Panc1 (cell line): ENCODE measurements at regions not wholly inside any gene's neighbourhood (a gene's known extent, or its start where the extent isn't known, plus 50 kb on each side); places are given as distances from the start of the nearest gene placed in this dataset.

ENCODE experiments used
- POLR2AphosphoS5 ChIP-seq: IDR thresholded peaks from 2 replicates; pipeline ENCODE4 v1.6.1; 2012; ENCODE audit warnings: mild to moderate bottlenecking, low read depth, low read length, moderate library complexity
- SIN3A ChIP-seq: IDR thresholded peaks from 2 replicates; pipeline ENCODE4 v1.6.1; 2012; ENCODE audit warnings: low read depth, mild to moderate bottlenecking, low read length, moderate library complexity, borderline replicate concordance; ENCODE audit not compliant: insufficient read depth
- TCF7L2 ChIP-seq: IDR thresholded peaks from 2 replicates; pipeline ENCODE4 v1.6.1; 2011; ENCODE audit warnings: mild to moderate bottlenecking, low read depth, low read length, inconsistent platforms
- TF ChIP-seq, protein P1 (sequence below): fragments of 450-650 bp; IDR thresholded peaks from 2 replicates; pipeline ENCODE4 v1.5.1; 2017; ENCODE audit warnings: mild to moderate bottlenecking
- TF ChIP-seq, protein P2 (sequence below), 2 experiments: IDR thresholded peaks; 2 replicates each; pipeline ENCODE4 v1.6.1; 2011 to 2012; ENCODE audit warnings: low read depth in 2 of 2, control low read depth in 1 of 2, low read length in 1 of 2, mild to moderate bottlenecking in 1 of 2, moderate library complexity in 1 of 2; ENCODE audit not compliant: insufficient read depth in 1 of 2

DNA sequence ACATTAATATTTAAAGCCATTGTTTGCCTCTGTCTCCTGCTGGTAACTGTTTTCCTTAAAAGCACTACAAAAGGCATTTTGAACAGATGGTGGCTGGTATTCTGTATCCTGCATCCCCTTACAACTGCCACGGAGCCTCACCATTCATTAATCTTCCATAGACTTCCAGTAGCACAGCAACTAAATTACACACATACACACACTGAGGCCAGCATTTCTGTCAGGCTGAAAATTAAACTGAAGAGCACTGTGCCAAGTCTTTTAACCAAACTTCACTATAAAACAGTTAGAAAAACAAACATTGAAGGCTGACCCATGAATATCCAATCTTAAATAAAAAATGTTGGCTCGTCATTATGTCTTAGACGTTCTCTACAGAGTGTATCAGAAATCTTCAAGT lies 697.8 kb downstream of the DACH1 start:
- TF ChIP-seq, protein P1, sequence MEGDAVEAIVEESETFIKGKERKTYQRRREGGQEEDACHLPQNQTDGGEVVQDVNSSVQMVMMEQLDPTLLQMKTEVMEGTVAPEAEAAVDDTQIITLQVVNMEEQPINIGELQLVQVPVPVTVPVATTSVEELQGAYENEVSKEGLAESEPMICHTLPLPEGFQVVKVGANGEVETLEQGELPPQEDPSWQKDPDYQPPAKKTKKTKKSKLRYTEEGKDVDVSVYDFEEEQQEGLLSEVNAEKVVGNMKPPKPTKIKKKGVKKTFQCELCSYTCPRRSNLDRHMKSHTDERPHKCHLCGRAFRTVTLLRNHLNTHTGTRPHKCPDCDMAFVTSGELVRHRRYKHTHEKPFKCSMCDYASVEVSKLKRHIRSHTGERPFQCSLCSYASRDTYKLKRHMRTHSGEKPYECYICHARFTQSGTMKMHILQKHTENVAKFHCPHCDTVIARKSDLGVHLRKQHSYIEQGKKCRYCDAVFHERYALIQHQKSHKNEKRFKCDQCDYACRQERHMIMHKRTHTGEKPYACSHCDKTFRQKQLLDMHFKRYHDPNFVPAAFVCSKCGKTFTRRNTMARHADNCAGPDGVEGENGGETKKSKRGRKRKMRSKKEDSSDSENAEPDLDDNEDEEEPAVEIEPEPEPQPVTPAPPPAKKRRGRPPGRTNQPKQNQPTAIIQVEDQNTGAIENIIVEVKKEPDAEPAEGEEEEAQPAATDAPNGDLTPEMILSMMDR = no peak
- no peak for TF ChIP-seq POLR2AphosphoS5
- TF ChIP-seq, protein P2, sequence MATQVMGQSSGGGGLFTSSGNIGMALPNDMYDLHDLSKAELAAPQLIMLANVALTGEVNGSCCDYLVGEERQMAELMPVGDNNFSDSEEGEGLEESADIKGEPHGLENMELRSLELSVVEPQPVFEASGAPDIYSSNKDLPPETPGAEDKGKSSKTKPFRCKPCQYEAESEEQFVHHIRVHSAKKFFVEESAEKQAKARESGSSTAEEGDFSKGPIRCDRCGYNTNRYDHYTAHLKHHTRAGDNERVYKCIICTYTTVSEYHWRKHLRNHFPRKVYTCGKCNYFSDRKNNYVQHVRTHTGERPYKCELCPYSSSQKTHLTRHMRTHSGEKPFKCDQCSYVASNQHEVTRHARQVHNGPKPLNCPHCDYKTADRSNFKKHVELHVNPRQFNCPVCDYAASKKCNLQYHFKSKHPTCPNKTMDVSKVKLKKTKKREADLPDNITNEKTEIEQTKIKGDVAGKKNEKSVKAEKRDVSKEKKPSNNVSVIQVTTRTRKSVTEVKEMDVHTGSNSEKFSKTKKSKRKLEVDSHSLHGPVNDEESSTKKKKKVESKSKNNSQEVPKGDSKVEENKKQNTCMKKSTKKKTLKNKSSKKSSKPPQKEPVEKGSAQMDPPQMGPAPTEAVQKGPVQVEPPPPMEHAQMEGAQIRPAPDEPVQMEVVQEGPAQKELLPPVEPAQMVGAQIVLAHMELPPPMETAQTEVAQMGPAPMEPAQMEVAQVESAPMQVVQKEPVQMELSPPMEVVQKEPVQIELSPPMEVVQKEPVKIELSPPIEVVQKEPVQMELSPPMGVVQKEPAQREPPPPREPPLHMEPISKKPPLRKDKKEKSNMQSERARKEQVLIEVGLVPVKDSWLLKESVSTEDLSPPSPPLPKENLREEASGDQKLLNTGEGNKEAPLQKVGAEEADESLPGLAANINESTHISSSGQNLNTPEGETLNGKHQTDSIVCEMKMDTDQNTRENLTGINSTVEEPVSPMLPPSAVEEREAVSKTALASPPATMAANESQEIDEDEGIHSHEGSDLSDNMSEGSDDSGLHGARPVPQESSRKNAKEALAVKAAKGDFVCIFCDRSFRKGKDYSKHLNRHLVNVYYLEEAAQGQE (IDR thresholded peaks at IDR 0.05; ENCODE audit: insufficient read depth in 1 of 2, low read depth in 2 of 2, low read length in 1 of 2) = no peak
- TF ChIP-seq TCF7L2 = no peak
- no peak for TF ChIP-seq SIN3A
